Neural cell (in vitro differentiated cells): ENCODE measurements at regions not wholly inside any gene's neighbourhood (a gene's known extent, or its start where the extent isn't known, plus 50 kb on each side); places are given as distances from the start of the nearest gene placed in this dataset.

Experiments
- H2AFZ ChIP-seq: fragments of 200-600, 300-800 bp; sonication (generic), shearing (Covaris generic); 2 replicates; pipeline ENCODE4 v1.6.0; 2014; ENCODE audit warnings: low read depth, mild to moderate bottlenecking, antibody characterized with exemption, low read length, moderate library complexity
- H3F3A ChIP-seq: fragments of 200-600 bp; shearing (Covaris generic); 2 replicates; pipeline ENCODE4 v1.6.1; 2016; ENCODE audit warnings: mild to moderate bottlenecking, moderate library complexity, mixed read lengths, antibody characterized with exemption, low read length; ENCODE audit not compliant: insufficient read depth, poor library complexity, severe bottlenecking
- H3K27ac ChIP-seq: fragments of 200-600, 300-800 bp; sonication (generic), shearing (Covaris generic); 2 replicates; pipeline ENCODE4 v1.5.1; 2014; ENCODE audit warnings: mild to moderate bottlenecking, low read length, moderate library complexity
- H3K27me3 ChIP-seq: fragments of 300-800, 200-600 bp; sonication (generic), shearing (Covaris generic); 2 replicates; pipeline ENCODE4 v1.6.0; 2014; ENCODE audit warnings: mild to moderate bottlenecking, low read depth, low read length, moderate library complexity; ENCODE audit not compliant: insufficient read depth
- H3K36me3 ChIP-seq: fragments of 300-800, 200-600 bp; sonication (generic), shearing (Covaris generic); 2 replicates; pipeline ENCODE4 v1.5.1; 2014; ENCODE audit warnings: mild to moderate bottlenecking, antibody characterized with exemption, low read length, moderate library complexity; ENCODE audit not compliant: insufficient read depth
- H3K4me2 ChIP-seq: fragments of 300-800, 200-600 bp; sonication (generic), shearing (Covaris generic); 2 replicates; pipeline ENCODE4 v1.6.0; 2014; ENCODE audit warnings: mild to moderate bottlenecking, low read length
- H3K4me3 ChIP-seq: fragments of 300-800, 200-600 bp; sonication (generic), shearing (Covaris generic); 2 replicates; pipeline ENCODE4 v1.5.1; 2014; ENCODE audit warnings: mild to moderate bottlenecking, low read length, moderate library complexity
- H3K79me2 ChIP-seq: fragments of 200-600 bp; shearing (Covaris generic); replicated peaks from 2 replicates; pipeline ENCODE4 v1.6.0; 2014; ENCODE audit warnings: mild to moderate bottlenecking, low read length, moderate library complexity; ENCODE audit not compliant: insufficient read depth
- H3K9ac ChIP-seq: fragments of 300-800, 200-600 bp; sonication (generic), shearing (Covaris generic); 2 replicates; pipeline ENCODE4 v1.6.1; 2016; ENCODE audit warnings: mild to moderate bottlenecking, low read length, mixed read lengths
- H3K9me2 ChIP-seq: fragments of 200-600 bp; shearing (Covaris generic); 2 replicates; pipeline ENCODE4 v1.6.1; 2016; ENCODE audit warnings: mild to moderate bottlenecking, low read length, mixed read lengths; ENCODE audit not compliant: insufficient read depth
- H3K9me3 ChIP-seq: fragments of 200-600, 300-800 bp; sonication (generic), shearing (Covaris generic); 2 replicates; pipeline ENCODE4 v1.6.1; 2016; ENCODE audit warnings: mild to moderate bottlenecking, mixed run types, low read length, moderate library complexity, mixed read lengths
- H4K20me1 ChIP-seq: fragments of 200-600 bp; shearing (Covaris generic); 2 replicates; pipeline ENCODE4 v1.6.1; 2016; ENCODE audit warnings: mild to moderate bottlenecking, mixed run types; ENCODE audit not compliant: insufficient read depth
- EP300 ChIP-seq: fragments of 450-650 bp; conservative IDR thresholded peaks from 2 replicates; pipeline ENCODE4 v1.6.1; 2014; ENCODE audit warnings: antibody characterized with exemption, mild to moderate bottlenecking, moderate library complexity; ENCODE audit not compliant: poor library complexity, severe bottlenecking
- EZH2 ChIP-seq: fragments of 200-600, 300-800 bp; shearing (Covaris generic), sonication (generic); IDR thresholded peaks from 2 replicates; pipeline ENCODE4 v1.6.1; 2014; ENCODE audit warnings: antibody characterized with exemption, low read length, borderline replicate concordance, mild to moderate bottlenecking; ENCODE audit not compliant: insufficient read depth, poor library complexity, severe bottlenecking
- MXI1 ChIP-seq: fragments of 450-650 bp; conservative IDR thresholded peaks from 2 replicates; pipeline ENCODE4 v1.6.1; 2014; ENCODE audit warnings: antibody characterized with exemption, mild to moderate bottlenecking; ENCODE audit not compliant: poor library complexity, severe bottlenecking
- POLR2AphosphoS5 ChIP-seq: IDR thresholded peaks from 2 replicates; pipeline ENCODE4 v1.6.1; 2012
- RAD21 ChIP-seq: fragments of 450-650 bp; conservative IDR thresholded peaks from 2 replicates; pipeline ENCODE4 v1.6.1; 2014; ENCODE audit warnings: antibody characterized with exemption, mild to moderate bottlenecking, moderate library complexity
- SMC3 ChIP-seq: fragments of 450-650 bp; conservative IDR thresholded peaks from 2 replicates; pipeline ENCODE4 v1.6.1; 2014; ENCODE audit warnings: antibody characterized with exemption, mild to moderate bottlenecking, moderate library complexity; ENCODE audit not compliant: poor library complexity
- TAF1 ChIP-seq: IDR thresholded peaks from 2 replicates; pipeline ENCODE4 v1.6.1; 2012; ENCODE audit warnings: low read depth
- TF ChIP-seq, protein P1 (sequence below): IDR thresholded peaks from 2 replicates; pipeline ENCODE4 v1.6.1; 2012; ENCODE audit warnings: borderline replicate concordance
- TF ChIP-seq, protein P2 (sequence below): fragments of 450-650 bp; IDR thresholded peaks from 2 replicates; pipeline ENCODE4 v1.5.1; 2014; ENCODE audit warnings: antibody characterized with exemption, mild to moderate bottlenecking, moderate library complexity; ENCODE audit not compliant: poor library complexity, severe bottlenecking

DNA sequence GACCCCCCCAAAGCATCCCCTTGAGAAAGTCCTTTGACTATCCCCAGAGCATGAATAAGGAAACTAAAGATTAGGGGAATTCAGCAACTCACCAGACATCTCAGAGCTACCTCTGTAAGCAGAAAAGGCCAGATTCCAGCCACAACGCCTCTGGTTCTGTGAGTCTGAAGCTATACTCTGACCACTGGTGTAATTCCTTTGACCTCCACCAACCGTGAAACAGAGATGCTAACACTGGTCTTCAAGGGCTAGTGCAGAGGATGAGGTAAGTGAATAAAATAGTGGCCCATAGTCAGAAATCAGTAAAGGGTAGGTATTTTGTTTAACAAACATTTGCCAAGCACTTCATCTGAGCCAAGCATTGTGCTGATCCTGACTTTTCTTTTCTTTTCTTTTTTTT lies 353.4 kb downstream of the NPIPA8 start:
- Histone ChIP-seq H3K79me2 (no peaks in the 10 kb centered on the region), H3K9ac (no peak overlapping the region), H3K4me2 (no peak overlapping the region), H3F3A (no peaks in the 10 kb centered on the region), H3K4me3 (no peak overlapping the region), H3K9me3 (no peaks in the 10 kb centered on the region), H3K36me3 (no peaks in the 10 kb centered on the region), H4K20me1 (no peaks in the 10 kb centered on the region), H3K27me3 (no peaks in the 10 kb centered on the region), H2AFZ (no peak overlapping the region), H3K9me2 (no peaks in the 10 kb centered on the region), H3K27ac (no peak overlapping the region)
- TF ChIP-seq, protein P1, sequence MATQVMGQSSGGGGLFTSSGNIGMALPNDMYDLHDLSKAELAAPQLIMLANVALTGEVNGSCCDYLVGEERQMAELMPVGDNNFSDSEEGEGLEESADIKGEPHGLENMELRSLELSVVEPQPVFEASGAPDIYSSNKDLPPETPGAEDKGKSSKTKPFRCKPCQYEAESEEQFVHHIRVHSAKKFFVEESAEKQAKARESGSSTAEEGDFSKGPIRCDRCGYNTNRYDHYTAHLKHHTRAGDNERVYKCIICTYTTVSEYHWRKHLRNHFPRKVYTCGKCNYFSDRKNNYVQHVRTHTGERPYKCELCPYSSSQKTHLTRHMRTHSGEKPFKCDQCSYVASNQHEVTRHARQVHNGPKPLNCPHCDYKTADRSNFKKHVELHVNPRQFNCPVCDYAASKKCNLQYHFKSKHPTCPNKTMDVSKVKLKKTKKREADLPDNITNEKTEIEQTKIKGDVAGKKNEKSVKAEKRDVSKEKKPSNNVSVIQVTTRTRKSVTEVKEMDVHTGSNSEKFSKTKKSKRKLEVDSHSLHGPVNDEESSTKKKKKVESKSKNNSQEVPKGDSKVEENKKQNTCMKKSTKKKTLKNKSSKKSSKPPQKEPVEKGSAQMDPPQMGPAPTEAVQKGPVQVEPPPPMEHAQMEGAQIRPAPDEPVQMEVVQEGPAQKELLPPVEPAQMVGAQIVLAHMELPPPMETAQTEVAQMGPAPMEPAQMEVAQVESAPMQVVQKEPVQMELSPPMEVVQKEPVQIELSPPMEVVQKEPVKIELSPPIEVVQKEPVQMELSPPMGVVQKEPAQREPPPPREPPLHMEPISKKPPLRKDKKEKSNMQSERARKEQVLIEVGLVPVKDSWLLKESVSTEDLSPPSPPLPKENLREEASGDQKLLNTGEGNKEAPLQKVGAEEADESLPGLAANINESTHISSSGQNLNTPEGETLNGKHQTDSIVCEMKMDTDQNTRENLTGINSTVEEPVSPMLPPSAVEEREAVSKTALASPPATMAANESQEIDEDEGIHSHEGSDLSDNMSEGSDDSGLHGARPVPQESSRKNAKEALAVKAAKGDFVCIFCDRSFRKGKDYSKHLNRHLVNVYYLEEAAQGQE: no peak
- TF ChIP-seq EP300: no peak
- TF ChIP-seq TAF1: no peak
- no peak for TF ChIP-seq POLR2AphosphoS5
- no peak for TF ChIP-seq SMC3
- TF ChIP-seq RAD21: no peak
- no peak for TF ChIP-seq MXI1
- no peak for TF ChIP-seq EZH2
- TF ChIP-seq, protein P2, sequence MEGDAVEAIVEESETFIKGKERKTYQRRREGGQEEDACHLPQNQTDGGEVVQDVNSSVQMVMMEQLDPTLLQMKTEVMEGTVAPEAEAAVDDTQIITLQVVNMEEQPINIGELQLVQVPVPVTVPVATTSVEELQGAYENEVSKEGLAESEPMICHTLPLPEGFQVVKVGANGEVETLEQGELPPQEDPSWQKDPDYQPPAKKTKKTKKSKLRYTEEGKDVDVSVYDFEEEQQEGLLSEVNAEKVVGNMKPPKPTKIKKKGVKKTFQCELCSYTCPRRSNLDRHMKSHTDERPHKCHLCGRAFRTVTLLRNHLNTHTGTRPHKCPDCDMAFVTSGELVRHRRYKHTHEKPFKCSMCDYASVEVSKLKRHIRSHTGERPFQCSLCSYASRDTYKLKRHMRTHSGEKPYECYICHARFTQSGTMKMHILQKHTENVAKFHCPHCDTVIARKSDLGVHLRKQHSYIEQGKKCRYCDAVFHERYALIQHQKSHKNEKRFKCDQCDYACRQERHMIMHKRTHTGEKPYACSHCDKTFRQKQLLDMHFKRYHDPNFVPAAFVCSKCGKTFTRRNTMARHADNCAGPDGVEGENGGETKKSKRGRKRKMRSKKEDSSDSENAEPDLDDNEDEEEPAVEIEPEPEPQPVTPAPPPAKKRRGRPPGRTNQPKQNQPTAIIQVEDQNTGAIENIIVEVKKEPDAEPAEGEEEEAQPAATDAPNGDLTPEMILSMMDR: no peak

DNA sequence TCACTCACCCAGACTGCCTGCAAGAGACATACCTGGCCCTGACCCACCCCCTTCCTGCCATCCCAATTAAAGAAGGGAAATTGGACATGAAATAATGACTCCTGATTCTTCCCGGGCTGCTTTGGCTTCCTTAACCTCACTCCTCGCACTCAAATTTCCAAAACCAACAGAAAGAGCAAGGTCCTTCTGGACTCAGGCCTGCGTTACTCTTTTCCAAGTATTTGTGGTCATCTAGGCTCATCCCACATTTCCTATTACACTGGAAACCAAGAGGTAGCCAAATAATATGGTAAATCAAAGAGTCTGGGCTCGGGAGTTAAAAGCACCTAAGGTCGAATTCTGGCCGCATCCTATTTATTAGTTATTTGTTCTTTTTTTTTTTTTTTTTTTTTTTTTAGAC lies 359.3 kb downstream of the NPIPA8 start:
- no peaks in the 10 kb centered on the region for H3K79me2 ChIP-seq
- no peaks in the 10 kb centered on the region for H3K9me2 ChIP-seq
- no peak overlapping the region for H3K27ac ChIP-seq
- H2AFZ ChIP-seq: no peak overlapping the region
- no peak overlapping the region for H3K4me2 ChIP-seq
- no peaks in the 10 kb centered on the region for H3F3A ChIP-seq
- no peak overlapping the region for H3K9ac ChIP-seq
- H3K4me3 ChIP-seq: no peak overlapping the region
- TF ChIP-seq POLR2AphosphoS5 (no peak), MXI1 (no peak), TAF1 (no peak), SMC3 (no peak), EZH2 (no peak)
- TF ChIP-seq, protein P1: no peak
- no peaks in the 10 kb centered on the region for H4K20me1 ChIP-seq
- H3K9me3 ChIP-seq: no peaks in the 10 kb centered on the region
- H3K36me3 ChIP-seq: no peaks in the 10 kb centered on the region
- H3K27me3 ChIP-seq: no peaks in the 10 kb centered on the region
